ENCODE measurements at regions not wholly inside any gene's neighbourhood (a gene's known extent, or its start where the extent isn't known, plus 50 kb on each side); places are given as distances from the start of the nearest gene placed in this dataset.

- Histone ChIP-seq H3K9me3 (replicated peaks; ENCODE audit: control insufficient read depth, insufficient read depth, low read length) (no peaks in the 10 kb centered on the region), H4K20me1 (ENCODE audit: control insufficient read depth, insufficient read depth) (no peaks in the 10 kb centered on the region), H3K4me3 (no peak overlapping the region), H3K79me2 (ENCODE audit: control insufficient read depth, insufficient read depth, low read length) (no peaks in the 10 kb centered on the region), H3K27ac (ENCODE audit: control insufficient read depth, insufficient read depth) (no peak overlapping the region), H3K27me3 (replicated peaks in 1 of 2; ENCODE audit: control insufficient read depth in 2 of 2, insufficient read depth in 2 of 2, low read length in 1 of 2) (no peaks in the 10 kb centered on the region), H3K4me2 (ENCODE audit: control insufficient read depth, insufficient read depth) (no peak overlapping the region), H2AFZ (ENCODE audit: control insufficient read depth, low read depth, low read length) (no peak overlapping the region), H3K4me1 (ENCODE audit: control insufficient read depth, insufficient read depth, low read length) (no peaks in the 10 kb centered on the region), H3K9ac (ENCODE audit: control insufficient read depth, insufficient read depth, low read length) (no peak overlapping the region), H3K36me3 (ENCODE audit: control insufficient read depth in 2 of 2, insufficient read depth in 2 of 2, low read length in 1 of 2) (no peaks in the 10 kb centered on the region)
- intact Hi-C loops (cut with micrococcal nuclease; ENCODE audit: unreplicated experiment) (loop anchor here (10.0 kb wide), 3 partner anchors 388 to 548 kb away; no protein-coding TSS in a partner anchor), in situ Hi-C loops (cut with MboI) (no loop called here)
- DNase-seq (ENCODE audit: low read depth, low spot score) (no peak), ATAC-seq (no peak), FAIRE-seq (no peak)
- SMC1A ChIA-PET (ENCODE audit: uncharacterized antibody, unreplicated experiment) = no interaction called here
- POLR2A ChIA-PET = no interaction called here
- WGBS (ENCODE audit: insufficient coverage, insufficient replicate concordance, low lambda C conversion rate, missing lambda C conversion rate) = 0% methylated on average over 2 of the region's 2 CpGs
- RAD21 ChIA-PET (ENCODE audit: unreplicated experiment) = no interaction called here
- no TSS peak for BruUV-seq (replicated peaks)
- CTCF ChIA-PET = no interaction called here
- no peak for TF ChIP-seq BCL11A (IDR thresholded peaks at IDR 0.05; ENCODE audit: low read depth, low read length)
- no peak for TF ChIP-seq CTCF (IDR thresholded peaks at IDR 0.05 in 2 of 3, conservative IDR thresholded peaks at IDR 0.05 in 1 of 3; ENCODE audit: control insufficient read depth in 2 of 3, extremely low read depth in 1 of 3, insufficient read depth in 1 of 3, low read depth in 3 of 3, low read length in 3 of 3)
- TF ChIP-seq HDGF (IDR thresholded peaks at IDR 0.05) = no peak
- TF ChIP-seq NFYA (IDR thresholded peaks at IDR 0.05; ENCODE audit: borderline replicate concordance, low read depth, low read length) = no peak
- TF ChIP-seq CBX5 (IDR thresholded peaks at IDR 0.05; ENCODE audit: low read depth) = no peak
- TF ChIP-seq ZNF207 (IDR thresholded peaks at IDR 0.05; ENCODE audit: borderline replicate concordance) = no peak
- TF ChIP-seq ZBED1 (IDR thresholded peaks at IDR 0.05; ENCODE audit: borderline replicate concordance) = no peak
- TF ChIP-seq BHLHE40 (IDR thresholded peaks at IDR 0.05; ENCODE audit: borderline replicate concordance in 1 of 2, low read depth in 2 of 2, low read length in 1 of 2) = no peak
- no peak for TF ChIP-seq YY1 (IDR thresholded peaks at IDR 0.05; ENCODE audit: low read depth, low read length)
- no peak for TF ChIP-seq NKRF (conservative IDR thresholded peaks at IDR 0.05)
- TF ChIP-seq GATAD2B (conservative IDR thresholded peaks at IDR 0.05; ENCODE audit: low read depth) = no peak
- TF ChIP-seq ZBTB33 (IDR thresholded peaks at IDR 0.05) = no peak
- TF ChIP-seq ESRRA (IDR thresholded peaks at IDR 0.05; ENCODE audit: low read length) = no peak
- no peak for TF ChIP-seq HSF1 (IDR thresholded peaks at IDR 0.05; ENCODE audit: low read depth, low read length)
- no peak for TF ChIP-seq PKNOX1 (IDR thresholded peaks at IDR 0.05)
These were observed 125.9 kb downstream of the RGS21 start for GRCh38 chr1:192442736-192443135.
